Hematopoietic multipotent progenitor cell (in vitro differentiated cells): ENCODE measurements at regions not wholly inside any gene's neighbourhood (a gene's known extent, or its start where the extent isn't known, plus 50 kb on each side); places are given as distances from the start of the nearest gene placed in this dataset.

Source experiments
- DNase-seq, 3 donors: peaks; one replicate each; pipeline ENCODE4 v3.0.0-alpha.2; 2011 to 2015; ENCODE audit warnings: low read depth in 2 of 3, low spot score in 2 of 3

GRCh38 chr4:126081336-126081735, 766.6 kb downstream of the FAT4 start:
- DNase-seq = no peak

- no peak for DNase-seq
Measured at GRCh38 chr4:126086041-126086440, 771.3 kb downstream of the FAT4 start.

DNA sequence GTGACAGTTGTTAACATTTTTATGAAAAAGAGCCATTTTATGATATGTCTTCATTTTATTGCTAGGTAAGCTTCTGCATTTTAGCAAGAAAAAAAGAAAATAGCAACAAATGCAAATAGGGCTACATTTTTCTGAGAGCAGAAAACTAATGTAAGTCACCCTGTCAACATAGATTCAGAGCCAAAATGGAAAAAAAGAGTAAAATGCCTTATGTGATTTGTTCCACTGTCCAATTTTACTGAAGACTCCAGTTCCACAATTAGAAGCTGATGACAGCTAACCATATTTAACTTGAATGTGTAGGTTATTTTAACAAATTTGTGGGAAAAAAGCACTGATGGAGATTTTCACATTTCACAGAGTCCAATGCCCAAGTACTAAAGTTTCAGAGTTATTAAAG, 772.3 kb downstream of the FAT4 start:
- DNase-seq = no peak

DNA sequence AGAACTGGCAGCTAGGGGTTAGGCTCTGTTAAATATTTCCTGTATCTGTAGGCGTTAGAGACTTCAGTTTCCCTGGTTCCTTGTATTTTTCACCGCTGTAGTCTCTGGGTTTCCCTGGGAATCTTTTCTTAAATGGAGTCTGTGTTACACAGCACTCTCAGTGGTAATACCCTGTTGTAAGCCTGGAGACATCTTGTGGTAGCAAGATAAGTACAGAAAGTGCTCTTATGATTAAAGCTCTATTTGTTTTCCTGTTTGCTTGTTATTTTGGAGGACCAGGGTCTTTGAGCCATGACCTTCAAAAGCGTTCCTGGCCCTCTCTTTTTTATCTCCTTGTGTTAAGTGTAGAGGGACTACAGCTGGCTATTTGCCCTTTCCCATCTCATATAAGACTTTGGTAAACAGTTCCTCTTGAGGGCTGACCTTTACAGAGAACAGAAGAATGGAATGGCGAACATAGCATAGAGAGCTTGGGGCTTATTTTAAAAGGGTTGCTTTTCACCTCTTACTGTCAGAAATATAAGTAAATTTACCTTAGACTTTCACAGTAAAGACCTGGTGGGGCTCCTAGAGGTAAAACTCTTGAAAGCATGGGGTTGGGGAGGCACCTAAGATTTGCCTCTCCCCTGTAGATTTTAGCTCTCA, 782.5 kb downstream of the FAT4 start:
- no peak for DNase-seq

- DNase-seq = no peak
Measured at GRCh38 chr4:126106658-126107057, 791.9 kb downstream of the FAT4 start.

DNA sequence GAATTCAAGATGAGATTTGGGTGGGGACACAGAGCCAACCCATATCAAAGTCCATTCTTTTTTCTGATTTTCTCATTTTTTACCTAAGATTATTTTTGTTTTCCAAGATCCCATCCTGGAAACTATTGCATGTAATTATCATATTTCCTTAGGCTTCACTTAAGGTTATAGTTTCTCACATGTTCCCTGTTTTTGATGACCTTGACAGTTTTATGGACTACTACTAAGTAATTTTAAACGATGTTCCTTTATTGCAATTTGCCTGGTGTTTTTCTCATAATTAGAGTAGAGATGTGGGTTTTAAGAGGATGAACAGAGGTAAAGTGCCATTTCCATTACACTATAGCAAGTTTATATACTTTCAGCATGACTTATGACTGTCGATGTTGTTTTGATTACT, 795.1 kb downstream of the FAT4 start:
- DNase-seq = no peak

DNA sequence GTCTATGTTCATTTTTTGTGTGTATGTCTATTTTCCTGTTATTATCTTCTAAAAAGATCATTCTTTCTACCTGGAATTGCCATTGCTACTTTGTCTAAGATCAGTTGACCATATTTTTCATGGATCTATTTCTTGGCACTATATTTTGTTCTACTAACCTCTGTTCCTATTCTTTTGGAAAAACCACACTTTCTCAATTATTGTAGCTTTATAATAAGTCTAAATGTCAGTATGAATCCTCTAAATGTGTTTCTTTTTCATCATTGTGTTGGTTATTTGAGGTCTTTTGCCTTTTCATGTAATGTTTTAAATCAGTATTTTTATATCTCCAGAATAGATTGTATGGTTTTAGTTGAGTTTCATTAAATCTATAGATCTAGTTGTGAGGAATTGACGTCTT, 798.3 kb downstream of the FAT4 start:
- no peak for DNase-seq

GRCh38 chr4:126123611-126124325, 809.0 kb downstream of the FAT4 start:
- DNase-seq = no peak

GRCh38 chr4:126124818-126125217, 810.1 kb downstream of the FAT4 start:
- no peak for DNase-seq

GRCh38 chr4:126130215-126130614, 815.5 kb downstream of the FAT4 start:
- DNase-seq = no peak

GRCh38 chr4:126136922-126137781, 822.4 kb downstream of the FAT4 start:
- DNase-seq = no peak

GRCh38 chr4:126137782-126138170, 823.0 kb downstream of the FAT4 start:
- DNase-seq = no peak

DNA sequence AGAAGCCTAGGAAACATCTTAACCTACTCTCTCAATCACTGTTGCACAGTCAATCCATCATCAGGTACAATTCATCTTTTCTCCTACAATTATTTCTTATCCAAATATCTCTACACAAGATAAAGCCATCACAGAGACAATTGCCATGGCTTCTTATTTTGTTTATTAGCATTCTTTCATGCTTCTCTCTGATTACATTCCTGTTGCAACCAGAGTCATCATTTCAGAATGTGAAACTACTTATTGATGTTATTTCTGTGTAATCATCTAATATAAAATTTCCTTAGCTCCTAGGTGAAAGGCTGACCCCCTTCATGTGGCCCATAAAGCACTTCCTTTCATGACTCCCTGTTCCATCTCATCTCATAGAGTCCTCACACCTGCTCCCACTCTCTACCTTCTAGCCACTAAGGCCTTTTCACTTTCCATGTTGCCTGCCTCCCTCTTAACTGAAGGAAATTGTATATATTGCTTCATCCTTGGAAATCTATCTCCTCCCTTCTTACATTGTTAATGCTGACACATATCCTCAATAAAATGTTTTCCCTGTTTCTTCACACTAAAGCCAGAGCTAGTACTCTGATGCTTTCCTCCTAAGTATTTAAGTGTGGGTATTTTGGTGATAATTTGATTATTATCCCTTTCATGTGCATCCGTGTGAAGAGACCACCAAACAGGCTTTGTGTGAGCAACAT, 829.9 kb downstream of the FAT4 start:
- no peak for DNase-seq

- no peak for DNase-seq
Measured at GRCh38 chr4:126168484-126168883, 853.7 kb downstream of the FAT4 start.

DNA sequence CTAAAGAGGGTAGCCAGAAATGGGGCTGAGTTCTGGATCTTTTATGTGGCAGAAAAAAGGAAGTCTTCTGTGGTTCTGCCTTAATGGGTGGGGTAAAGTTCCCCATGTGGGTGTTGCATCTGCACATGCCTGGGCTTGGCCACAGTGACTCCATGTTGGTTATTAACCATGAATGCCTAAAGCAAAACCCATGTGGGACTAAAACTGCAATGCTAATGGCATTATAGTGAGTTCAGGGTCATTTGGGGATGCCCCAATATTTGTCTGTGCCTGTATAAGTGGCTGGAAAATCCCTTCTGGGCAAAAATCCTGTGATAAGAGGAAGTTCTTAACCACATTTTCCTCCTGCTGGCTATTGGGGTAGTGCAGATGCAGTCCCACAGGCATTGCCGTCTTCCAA, 857.4 kb downstream of the FAT4 start:
- DNase-seq = peak in 2 of 3 donors; percentile 16

- no peak for DNase-seq
Measured at GRCh38 chr4:126174627-126175026, 859.9 kb downstream of the FAT4 start.

GRCh38 chr4:126180642-126181041, 865.9 kb downstream of the FAT4 start:
- DNase-seq = no peak

- DNase-seq = no peak
Measured at GRCh38 chr4:126182336-126182735, 867.6 kb downstream of the FAT4 start.

DNA sequence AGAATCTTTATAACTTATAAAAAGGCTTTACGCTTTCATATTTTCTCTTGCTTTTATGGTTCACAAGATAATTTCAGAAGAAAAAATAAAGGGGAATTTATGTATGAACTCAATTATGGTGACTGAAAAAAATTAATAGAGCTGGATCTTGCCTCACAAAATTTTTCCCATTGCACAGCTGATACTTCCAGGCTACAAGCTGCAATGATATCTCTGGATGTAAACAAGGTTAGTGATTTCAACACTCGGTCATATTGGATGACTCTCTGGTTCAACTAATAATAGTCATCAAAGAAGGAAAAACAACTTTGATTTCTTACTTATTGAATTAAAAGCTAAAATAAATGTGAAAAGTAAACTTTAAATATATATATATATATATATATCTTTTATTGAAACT, 868.0 kb downstream of the FAT4 start:
- no peak for DNase-seq

GRCh38 chr4:126183206-126183605, 868.5 kb downstream of the FAT4 start:
- DNase-seq = no peak

DNA sequence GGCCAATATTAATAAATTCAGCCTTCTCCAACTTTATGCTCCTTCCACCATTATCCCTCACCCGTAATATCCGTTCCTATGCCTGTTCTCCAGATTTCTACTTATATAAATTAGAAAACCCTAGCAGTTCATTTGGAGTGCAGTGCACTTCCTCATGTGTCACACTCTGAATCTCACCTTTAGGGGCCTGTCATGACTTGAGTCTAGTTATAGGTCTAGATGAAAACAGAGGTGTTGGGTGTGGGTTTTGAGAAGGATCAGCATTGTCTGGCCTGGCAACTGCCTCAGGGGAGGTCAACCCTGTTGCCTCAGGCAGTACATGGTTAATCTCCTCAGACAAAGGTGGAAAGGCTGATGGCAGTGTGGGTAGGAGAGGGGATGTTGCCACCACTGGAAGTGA, 876.8 kb downstream of the FAT4 start:
- DNase-seq = no peak
